ENCODE measurements at regions not wholly inside any gene's neighbourhood (a gene's known extent, or its start where the extent isn't known, plus 50 kb on each side); places are given as distances from the start of the nearest gene placed in this dataset.

GRCh38 chr4:128521648-128522111 lies 234.1 kb upstream of the PGRMC2 start (continued):
- TF ChIP-seq MYNN (IDR thresholded peaks at IDR 0.05) (no peak), MYNN (CRISPR knock-in tag; IDR thresholded peaks at IDR 0.05) (no peak), MTA2 (IDR thresholded peaks at IDR 0.05; ENCODE audit: low read depth) (peak; percentile 35; the same call in 1 of the 2 replicates), ETV6 (IDR thresholded peaks at IDR 0.05; ENCODE audit: borderline replicate concordance in 1 of 2, low read depth in 2 of 2, low read length in 1 of 2) (no peak), ETV6 (CRISPR knock-in tag; IDR thresholded peaks at IDR 0.05; ENCODE audit: borderline replicate concordance) (no peak), MYC (IDR thresholded peaks at IDR 0.05; ENCODE audit: low read depth, low read length) (no peak), MYC (CRISPR knock-in tag; IDR thresholded peaks at IDR 0.05; ENCODE audit: borderline replicate concordance, low read depth) (no peak), JUND (IDR thresholded peaks at IDR 0.05; ENCODE audit: borderline replicate concordance, low read depth, low read length) (peak; percentile 93), JUND (tag; IDR thresholded peaks at IDR 0.05; ENCODE audit: borderline replicate concordance, low read depth, low read length) (peak; percentile 97; the same call in 2 of the 3 replicates), SMARCE1 (IDR thresholded peaks at IDR 0.05) (peak; percentile 88; the same call in 1 of the 2 replicates), GTF3C2 (IDR thresholded peaks at IDR 0.05; ENCODE audit: borderline replicate concordance, extremely low read depth, insufficient read length) (no peak), RUNX1 (IDR thresholded peaks at IDR 0.05; ENCODE audit: low read depth) (no peak), SMARCA5 (IDR thresholded peaks at IDR 0.05) (no peak), MXI1 (IDR thresholded peaks at IDR 0.05; ENCODE audit: low read depth, low read length) (no peak), SIX5 (IDR thresholded peaks at IDR 0.05; ENCODE audit: borderline replicate concordance in 1 of 2, insufficient read depth in 1 of 2, low read depth in 1 of 2, low read length in 2 of 2) (no peak), ATF3 (IDR thresholded peaks at IDR 0.05) (peak; percentile 92), ATF3 (CRISPR knock-in tag; conservative IDR thresholded peaks at IDR 0.05) (0 out of 2 replicates have a peak, but pooled peaks have one; percentile 30), ZC3H4 (CRISPR knock-in tag; IDR thresholded peaks at IDR 0.05; ENCODE audit: borderline replicate concordance) (no peak), SMARCC2 (IDR thresholded peaks at IDR 0.05; ENCODE audit: low read depth) (no peak), FOXK2 (conservative IDR thresholded peaks at IDR 0.05 in 1 of 2, IDR thresholded peaks at IDR 0.05 in 1 of 2; ENCODE audit: low read depth in 2 of 2) (no peak), SAFB (IDR thresholded peaks at IDR 0.05; ENCODE audit: borderline replicate concordance, low read depth, low read length) (no peak), MAFG (tag; conservative IDR thresholded peaks at IDR 0.05) (no peak), ZNF212 (CRISPR knock-in tag; IDR thresholded peaks at IDR 0.05) (no peak), NELFE (IDR thresholded peaks at IDR 0.05; ENCODE audit: insufficient read depth, insufficient read length) (no peak), POLR2AphosphoS2 (IDR thresholded peaks at IDR 0.05; ENCODE audit: low read length) (no peak), CXXC5 (CRISPR knock-in tag; IDR thresholded peaks at IDR 0.05) (no peak), MBD2 (IDR thresholded peaks at IDR 0.05; ENCODE audit: borderline replicate concordance, low read depth) (no peak), XRCC4 (IDR thresholded peaks at IDR 0.05; ENCODE audit: extremely low read depth, insufficient read depth, insufficient read length) (no peak), CEBPB (tag; IDR thresholded peaks at IDR 0.05) (no peak)
